HFF-Myc (cell line): ENCODE measurements at regions not wholly inside any gene's neighbourhood (a gene's known extent, or its start where the extent isn't known, plus 50 kb on each side); places are given as distances from the start of the nearest gene placed in this dataset.

Experiments used
- DNase-seq: peaks from one replicate; pipeline ENCODE4 v3.0.0-alpha.2; 2011; ENCODE audit warnings: low read depth; ENCODE audit errors: extremely low read depth
- H3K4me3 ChIP-seq: replicated peaks from 2 replicates; pipeline ENCODE4 v1.5.1; 2011; ENCODE audit warnings: low read depth, mild to moderate bottlenecking, control low read depth, low read length
- TF ChIP-seq, protein P1 (sequence below): IDR thresholded peaks from 2 replicates; pipeline ENCODE4 v1.5.1; 2012; ENCODE audit warnings: mild to moderate bottlenecking, low read depth, low read length, control low read depth; ENCODE audit errors: missing control alignments

- TF ChIP-seq, protein P1, sequence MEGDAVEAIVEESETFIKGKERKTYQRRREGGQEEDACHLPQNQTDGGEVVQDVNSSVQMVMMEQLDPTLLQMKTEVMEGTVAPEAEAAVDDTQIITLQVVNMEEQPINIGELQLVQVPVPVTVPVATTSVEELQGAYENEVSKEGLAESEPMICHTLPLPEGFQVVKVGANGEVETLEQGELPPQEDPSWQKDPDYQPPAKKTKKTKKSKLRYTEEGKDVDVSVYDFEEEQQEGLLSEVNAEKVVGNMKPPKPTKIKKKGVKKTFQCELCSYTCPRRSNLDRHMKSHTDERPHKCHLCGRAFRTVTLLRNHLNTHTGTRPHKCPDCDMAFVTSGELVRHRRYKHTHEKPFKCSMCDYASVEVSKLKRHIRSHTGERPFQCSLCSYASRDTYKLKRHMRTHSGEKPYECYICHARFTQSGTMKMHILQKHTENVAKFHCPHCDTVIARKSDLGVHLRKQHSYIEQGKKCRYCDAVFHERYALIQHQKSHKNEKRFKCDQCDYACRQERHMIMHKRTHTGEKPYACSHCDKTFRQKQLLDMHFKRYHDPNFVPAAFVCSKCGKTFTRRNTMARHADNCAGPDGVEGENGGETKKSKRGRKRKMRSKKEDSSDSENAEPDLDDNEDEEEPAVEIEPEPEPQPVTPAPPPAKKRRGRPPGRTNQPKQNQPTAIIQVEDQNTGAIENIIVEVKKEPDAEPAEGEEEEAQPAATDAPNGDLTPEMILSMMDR: no peak
- no peak for DNase-seq
- H3K4me3 ChIP-seq: no peak overlapping the region
Observed at GRCh38 chrX:139192386-139192961, 338.1 kb upstream of the F9 start.

- no peak for DNase-seq
- TF ChIP-seq, protein P1: no peak
- H3K4me3 ChIP-seq: no peak overlapping the region
Observed at GRCh38 chrX:139191746-139192385, 338.7 kb upstream of the F9 start.

- no peak overlapping the region for H3K4me3 ChIP-seq
- no peak for DNase-seq
- TF ChIP-seq, protein P1: no peak
Observed at GRCh38 chrX:139191286-139191685, 339.3 kb upstream of the F9 start.

- TF ChIP-seq, protein P1: no peak
- DNase-seq: no peak
- no peak overlapping the region for H3K4me3 ChIP-seq
Observed at GRCh38 chrX:139187738-139188137, 342.8 kb upstream of the F9 start.

DNA sequence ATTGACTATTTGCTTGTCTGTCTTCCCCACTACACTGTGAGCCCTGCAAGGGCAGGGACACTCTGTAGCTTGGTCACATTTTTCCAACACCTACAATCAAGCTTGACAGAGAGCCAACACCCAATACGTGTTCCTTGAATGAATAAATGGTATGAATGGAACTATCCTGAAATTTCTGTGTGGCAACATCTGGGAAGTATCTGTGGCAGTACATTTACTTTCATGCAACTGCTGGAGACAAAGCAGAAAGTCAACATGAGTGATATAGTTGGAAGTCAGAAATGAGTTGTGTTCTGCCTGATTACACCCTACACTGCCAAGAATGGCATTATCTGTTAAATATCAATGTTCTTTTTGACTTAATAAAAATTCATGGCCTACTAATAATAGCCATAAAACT lies 343.5 kb upstream of the F9 start:
- TF ChIP-seq, protein P1: no peak

DNA sequence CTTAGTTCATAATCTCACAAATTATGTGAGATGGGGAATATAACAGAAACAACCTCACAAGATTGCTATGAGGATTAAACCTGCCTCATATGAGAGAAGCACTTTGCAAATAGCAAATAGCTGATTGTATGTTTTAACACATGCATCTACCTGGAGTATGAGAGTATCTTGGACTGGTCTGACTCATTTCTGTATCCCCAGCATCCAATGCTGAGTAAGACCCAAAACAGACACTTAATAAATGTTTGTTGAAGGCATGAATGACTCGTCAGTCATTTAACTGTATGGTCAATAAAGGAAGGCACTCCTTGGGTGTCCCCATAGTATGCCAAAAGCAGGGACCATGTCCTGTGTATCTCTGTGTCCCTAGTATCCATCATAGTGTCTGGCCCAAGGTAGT lies 350.9 kb upstream of the F9 start:
- TF ChIP-seq, protein P1: no peak
- DNase-seq: no peak

More for the DNA sequence above, 343.5 kb upstream of the F9 start:
- no peak for DNase-seq
- no peak overlapping the region for H3K4me3 ChIP-seq

DNA sequence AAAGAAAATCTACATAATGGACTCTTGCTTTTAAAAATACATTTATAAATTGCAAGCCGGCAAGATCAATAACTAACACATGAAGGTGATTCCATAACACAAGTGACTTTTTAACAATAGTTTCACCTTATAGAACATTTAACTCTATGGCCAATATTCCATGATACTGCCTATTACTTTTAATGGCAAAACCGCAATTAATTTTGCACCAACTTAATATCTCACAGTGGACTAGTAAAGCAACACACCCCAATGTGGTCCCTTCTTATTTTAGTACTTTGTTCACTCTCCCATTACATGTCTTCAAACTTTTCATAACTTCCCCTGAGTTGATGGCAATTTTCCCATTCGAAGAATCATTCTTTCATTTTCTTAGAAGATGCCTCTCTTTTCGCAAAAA lies 351.6 kb upstream of the F9 start:
- no peak for DNase-seq
- TF ChIP-seq, protein P1: no peak
- H3K4me3 ChIP-seq: no peak overlapping the region

More for the DNA sequence above, 350.9 kb upstream of the F9 start:
- no peak overlapping the region for H3K4me3 ChIP-seq
